Bronchial epithelial cell (primary cell): ENCODE measurements at regions not wholly inside any gene's neighbourhood (a gene's known extent, or its start where the extent isn't known, plus 50 kb on each side); places are given as distances from the start of the nearest gene placed in this dataset.

Source experiments
- DNase-seq: peaks from one replicate; pipeline ENCODE4 v3.0.0-alpha.2; 2010; ENCODE audit warnings: low read depth
- FAIRE-seq: peaks from 2 replicates; lab custom pipeline; 2011; peaks lifted over from hg19 to GRCh38; lab: Jason Lieb, UNC
- H3K27me3 ChIP-seq: 2 replicates; pipeline ENCODE4 v1.5.1; 2011; ENCODE audit warnings: low read length; ENCODE audit not compliant: control insufficient read depth, insufficient read depth
- H3K36me3 ChIP-seq: 2 replicates; pipeline ENCODE4 v1.5.1; 2011; ENCODE audit warnings: low read length; ENCODE audit not compliant: control insufficient read depth, insufficient read depth
- H3K4me3 ChIP-seq: 2 replicates; pipeline ENCODE4 v1.5.1; 2011; ENCODE audit warnings: mild to moderate bottlenecking, low read depth, low read length, control low read depth
- CTCF ChIP-seq: IDR thresholded peaks from 2 replicates; pipeline ENCODE4 v1.5.1; 2011; ENCODE audit warnings: mild to moderate bottlenecking, moderate library complexity, low read length, control low read depth, inconsistent platforms; ENCODE audit not compliant: insufficient read depth, severe bottlenecking

- no peak for TF ChIP-seq CTCF
- Histone ChIP-seq H3K4me3 (no peak overlapping the region), H3K36me3 (no peaks in the 10 kb centered on the region), H3K27me3 (no peaks in the 10 kb centered on the region)
- FAIRE-seq (no peak), DNase-seq (no peak)
Measured at GRCh38 chr12:93964936-93965335, 183.4 kb upstream of the PLXNC1 start.

GRCh38 chr12:93966516-93967133 is 181.8 kb upstream of the PLXNC1 start:
- TF ChIP-seq CTCF: no peak

GRCh38 chr12:93967454-93967853 is 180.9 kb upstream of the PLXNC1 start:
- Histone ChIP-seq H3K27me3 (no peaks in the 10 kb centered on the region), H3K36me3 (no peaks in the 10 kb centered on the region), H3K4me3 (no peak overlapping the region)
- DNase-seq: no peak
- no peak for FAIRE-seq
- TF ChIP-seq CTCF: no peak

More at GRCh38 chr12:93966516-93967133, 181.8 kb upstream of the PLXNC1 start:
- Histone ChIP-seq H3K4me3 (no peak overlapping the region), H3K27me3 (no peaks in the 10 kb centered on the region), H3K36me3 (no peaks in the 10 kb centered on the region)
- no peak for FAIRE-seq
- no peak for DNase-seq

- DNase-seq: no peak
- no peaks in the 10 kb centered on the region for H3K36me3 ChIP-seq
- FAIRE-seq: no peak
- H3K27me3 ChIP-seq: no peaks in the 10 kb centered on the region
- H3K4me3 ChIP-seq: no peak overlapping the region
- no peak for TF ChIP-seq CTCF
Measured at GRCh38 chr12:93968536-93969285, 179.7 kb upstream of the PLXNC1 start.

- no peaks in the 10 kb centered on the region for H3K27me3 ChIP-seq
- no peaks in the 10 kb centered on the region for H3K36me3 ChIP-seq
- H3K4me3 ChIP-seq: no peak overlapping the region
- FAIRE-seq (peak; percentile 50), DNase-seq (no peak)
- no peak for TF ChIP-seq CTCF
Measured at GRCh38 chr12:93970900-93971688, 177.3 kb upstream of the PLXNC1 start.
